ENCODE measurements at regions not wholly inside any gene's neighbourhood (a gene's known extent, or its start where the extent isn't known, plus 50 kb on each side); places are given as distances from the start of the nearest gene placed in this dataset.

- no peaks in the 10 kb centered on the region for H3K79me2 ChIP-seq (ENCODE audit: insufficient read depth)
- H3K4me2 ChIP-seq: no peak overlapping the region
- ChIA-PET CTCF (interaction anchor here (1.0 kb wide), 1 partner anchor 18 kb away, joined by 4 read pairs; no protein-coding TSS in a partner anchor), POLR2A (no interaction called here)
- no peaks in the 10 kb centered on the region for H3K9me3 ChIP-seq
- TF ChIP-seq USF2 (IDR thresholded peaks at IDR 0.05; ENCODE audit: borderline replicate concordance, low read depth, low read length) (no peak), TAF1 (IDR thresholded peaks at IDR 0.05; ENCODE audit: borderline replicate concordance, low read depth, low read length) (no peak), IRF3 (IDR thresholded peaks at IDR 0.05; ENCODE audit: low read depth, low read length) (no peak), POLR2AphosphoS5 (IDR thresholded peaks at IDR 0.05; ENCODE audit: low read depth, low read length) (no peak)
- H3K36me3 ChIP-seq (replicated peaks in 1 of 2; ENCODE audit: control insufficient read depth in 1 of 2, insufficient read depth in 2 of 2, low read length in 1 of 2): no peaks in the 10 kb centered on the region
- no peak overlapping the region for H2AFZ ChIP-seq (ENCODE audit: low read depth)
- H3K4me3 ChIP-seq (ENCODE audit: low read depth in 2 of 2, low read length in 1 of 2): no peak overlapping the region
- no peaks in the 10 kb centered on the region for H3K4me1 ChIP-seq (ENCODE audit: control insufficient read depth in 1 of 2, insufficient read depth in 2 of 2, low read depth in 1 of 2, low read length in 1 of 2)
- no peaks in the 10 kb centered on the region for H4K20me1 ChIP-seq (ENCODE audit: insufficient read depth)
- DNase-seq: no peak
- no peak overlapping the region for H3K9ac ChIP-seq
- H3F3A ChIP-seq (replicated peaks; ENCODE audit: insufficient read depth): no peaks in the 10 kb centered on the region
- 11% methylated on average over 6 of the region's 6 CpGs for WGBS (ENCODE audit: low lambda C conversion rate)
- no peaks in the 10 kb centered on the region for H3K27me3 ChIP-seq (ENCODE audit: insufficient read depth)
- no peaks in the 10 kb centered on the region for H3K9me2 ChIP-seq
- no peak overlapping the region for H3K27ac ChIP-seq (ENCODE audit: low read depth in 2 of 2, low read length in 1 of 2)
These were observed 130.9 kb upstream of the FBN2 start for GRCh38 chr5:128668921-128669320.

GRCh38 chr5:128669803-128670202 lies 131.8 kb upstream of the FBN2 start:
- Histone ChIP-seq H4K20me1 (ENCODE audit: insufficient read depth) (no peaks in the 10 kb centered on the region), H3K4me1 (ENCODE audit: control insufficient read depth in 1 of 2, insufficient read depth in 2 of 2, low read depth in 1 of 2, low read length in 1 of 2) (no peaks in the 10 kb centered on the region), H3K27ac (ENCODE audit: low read depth in 2 of 2, low read length in 1 of 2) (no peak overlapping the region), H3K9me3 (no peaks in the 10 kb centered on the region), H3K79me2 (ENCODE audit: insufficient read depth) (no peaks in the 10 kb centered on the region), H3K9ac (no peak overlapping the region), H3K36me3 (replicated peaks in 1 of 2; ENCODE audit: control insufficient read depth in 1 of 2, insufficient read depth in 2 of 2, low read length in 1 of 2) (no peaks in the 10 kb centered on the region), H3K4me2 (no peak overlapping the region), H3K4me3 (ENCODE audit: low read depth in 2 of 2, low read length in 1 of 2) (no peak overlapping the region), H3K27me3 (ENCODE audit: insufficient read depth) (no peaks in the 10 kb centered on the region), H3F3A (replicated peaks; ENCODE audit: insufficient read depth) (no peaks in the 10 kb centered on the region), H2AFZ (ENCODE audit: low read depth) (no peak overlapping the region), H3K9me2 (no peaks in the 10 kb centered on the region)
- CTCF ChIA-PET: no interaction called here
- TF ChIP-seq FOXM1 (IDR thresholded peaks at IDR 0.05; ENCODE audit: low read depth): no peak
- no peak for TF ChIP-seq RXRA (IDR thresholded peaks at IDR 0.05; ENCODE audit: borderline replicate concordance, low read depth)
- TF ChIP-seq FOSL2 (IDR thresholded peaks at IDR 0.05; ENCODE audit: borderline replicate concordance, low read depth): no peak
- no peak for TF ChIP-seq YY1 (IDR thresholded peaks at IDR 0.05; ENCODE audit: low read depth)
- TF ChIP-seq MXI1 (IDR thresholded peaks at IDR 0.05; ENCODE audit: low read depth, low read length): no peak
- no peak for TF ChIP-seq TEAD4 (IDR thresholded peaks at IDR 0.05; ENCODE audit: borderline replicate concordance, insufficient read depth)
- TF ChIP-seq CTCF (IDR thresholded peaks at IDR 0.05): no peak
- TF ChIP-seq TCF12 (IDR thresholded peaks at IDR 0.05): no peak
- TF ChIP-seq ELF1 (IDR thresholded peaks at IDR 0.05): no peak
- TF ChIP-seq JUND (IDR thresholded peaks at IDR 0.05): no peak
- no peak for TF ChIP-seq PBX3 (IDR thresholded peaks at IDR 0.05)
- TF ChIP-seq RAD21 (IDR thresholded peaks at IDR 0.05; ENCODE audit: low read length): no peak
- no peak for TF ChIP-seq GATA2 (CRISPR knock-in tag; IDR thresholded peaks at IDR 0.05)
- no peak for TF ChIP-seq MAX (IDR thresholded peaks at IDR 0.05; ENCODE audit: low read depth)
- TF ChIP-seq MEF2A (IDR thresholded peaks at IDR 0.05; ENCODE audit: borderline replicate concordance, low read depth): no peak
- TF ChIP-seq SIN3A (IDR thresholded peaks at IDR 0.05; ENCODE audit: borderline replicate concordance, low read depth, low read length): no peak
- no peak for TF ChIP-seq NRF1 (IDR thresholded peaks at IDR 0.05; ENCODE audit: low read depth, low read length)
- no peak for DNase-seq
- 6% methylated on average over 2 of the region's 2 CpGs for WGBS (ENCODE audit: low lambda C conversion rate)
- POLR2A ChIA-PET: no interaction called here
